Heart right ventricle (tissue), 16 donors: ENCODE measurements at regions not wholly inside any gene's neighbourhood (a gene's known extent, or its start where the extent isn't known, plus 50 kb on each side); places are given as distances from the start of the nearest gene placed in this dataset.

Experiments
- ATAC-seq, 8 donors: fragments of 200-7000 bp; cut with Tn5 transposase; one replicate each; pipeline ENCODE4 v1.9.1; 2020; ENCODE audit warnings: mild to moderate bottlenecking in 8 of 8, moderate library complexity in 8 of 8, moderate number of reproducible peaks in 1 of 8
- DNase-seq, 2 donors: peaks; one replicate each; pipeline ENCODE4 v3.0.0-alpha.2; 2020
- H3K27ac ChIP-seq, 10 donors: fragments of 200-600 bp; sonication (generic) in 2 of 10; one replicate each; pipeline versions ENCODE4 v1.5.0 to v1.8.0; 2020 to 2022; ENCODE audit warnings: mild to moderate bottlenecking in 3 of 10
- H3K27me3 ChIP-seq, 7 donors: fragments of 200-600 bp; one replicate each; pipeline ENCODE4 v1.8.0; 2021 to 2022; ENCODE audit warnings: mild to moderate bottlenecking in 2 of 7
- H3K36me3 ChIP-seq, 9 donors: fragments of 200-600 bp; sonication (generic) in 1 of 9; one replicate each; pipeline versions ENCODE4 v1.5.0 to v1.8.0; 2020 to 2022; ENCODE audit warnings: mild to moderate bottlenecking in 2 of 9
- H3K4me1 ChIP-seq, 9 donors: fragments of 200-600 bp; sonication (generic) in 1 of 9; one replicate each; pipeline versions ENCODE4 v1.5.0 to v1.8.0; 2020 to 2022; ENCODE audit warnings: mild to moderate bottlenecking in 4 of 9
- H3K4me3 ChIP-seq, 10 donors: fragments of 200-600 bp; sonication (generic) in 2 of 10; one replicate each; pipeline versions ENCODE4 v1.5.0 to v1.8.0; 2020 to 2022; ENCODE audit warnings: mild to moderate bottlenecking in 7 of 10, moderate library complexity in 2 of 10
- H3K9me3 ChIP-seq, 11 donors: fragments of 200-600 bp in 10 of 11; sonication (generic) in 2 of 11; one replicate each; pipeline versions ENCODE4 v1.5.0 to v1.8.0; 2013 to 2022; ENCODE audit warnings: mild to moderate bottlenecking in 2 of 11, control low read depth in 1 of 11, moderate library complexity in 1 of 11
- CTCF ChIP-seq, 9 donors: fragments of 200-600 bp; sonication (generic) in 2 of 9; IDR thresholded peaks; one replicate each; pipeline versions ENCODE4 v1.5.0 to v1.8.0; 2021 to 2022; ENCODE audit warnings: antibody characterized with exemption in 9 of 9, mild to moderate bottlenecking in 5 of 9, moderate library complexity in 1 of 9
- WGBS, 2 donors: extraction: QIAGEN DNeasy Blood & Tissue Kit; methylation state at CpG; one replicate each; pipeline ENCODE4 v1.1.7; 2013; ENCODE audit warnings: inconsistent platforms in 1 of 2; 5-methylcytosine and 5-hydroxymethylcytosine counted together
- intact Hi-C, 10 donors: fragments of 100-400 bp; cut with DNase I; formaldehyde crosslinking; loops; one replicate each; pipeline versions ENCODE4 v1.11.1 to v1.14.2; 2022
- donor health status: Arrhythmogenic right ventricular cardiomyopathy.
- donor health status: ischemic (EF 13 %, LVEDD 7.1; RV severe dilation, severe dysfunction).
- donor health status: healthy with polysubstance abuse.
- donor health status: DM: no; HTN: yes; CAD: no.
- donor health status: DM: no; HTN: no; CAD: no.
- donor health status: ischemic (EF 25% LVEDD 6.9; RV normal size, moderate dysfunction).
- donor health status: ischemic (EF 25% LVEDD 5.7; RV mildly dilated, moderate dysfunction).
- donor health status: healthy.
- donor health status: DM: yes; HTN: yes; CAD: no.
- donor health status: Ischemic cardiomyopathy.
- donor health status: ischemic (EF 35%, LVEDD 5.7; RV mildly dilated, moderate dysfunction).
- donor health status: nonischemic (EF 11% LVEDD 7.7; RV severe dilation, severe dysfunction).
- donor health status: DM: yes; HTN: yes; CAD: no.
- donor health status: PGD.
- donor health status: ischemic (EF 29% LVEDD 5.4; RV normal size, mild dysfunction).
- donor health status: nonischemic (EF 23%, LVEDD 6.1; RV moderate dilation, normal function).

- H3K9me3 ChIP-seq = no peaks in the 10 kb centered on the region
- H3K4me1 ChIP-seq = no peaks in the 10 kb centered on the region
- no peaks in the 10 kb centered on the region for H3K36me3 ChIP-seq
- intact Hi-C loops = no loop called here
- H3K27me3 ChIP-seq = no peaks in the 10 kb centered on the region
- no peak for TF ChIP-seq CTCF (IDR thresholded peaks at IDR 0.05)
- DNase-seq (no peak), ATAC-seq (no peak)
- H3K4me3 ChIP-seq = no peak overlapping the region
- no peak overlapping the region for H3K27ac ChIP-seq
Observed at GRCh38 chr9:73615557-73615956, 463.9 kb downstream of the ANXA1 start.

GRCh38 chr9:73617586-73617985, 465.9 kb downstream of the ANXA1 start:
- Histone ChIP-seq H3K27me3 (no peaks in the 10 kb centered on the region), H3K36me3 (no peaks in the 10 kb centered on the region), H3K9me3 (peaks cover 0 to 11% (median 0%) of the 10 kb centered on the region in 11 donors), H3K27ac (no peak overlapping the region), H3K4me1 (no peaks in the 10 kb centered on the region), H3K4me3 (no peak overlapping the region)
- no peak for TF ChIP-seq CTCF (IDR thresholded peaks at IDR 0.05)
- WGBS, 2 donors = 84 to 85% methylated on average over 4 of the region's 4 CpGs
- DNase-seq = no peak
- ATAC-seq = no peak
- intact Hi-C loops = no loop called here

GRCh38 chr9:73640971-73641370, 489.3 kb downstream of the ANXA1 start:
- no peak for ATAC-seq
- TF ChIP-seq CTCF (IDR thresholded peaks at IDR 0.05) = no peak
- WGBS, 2 donors = 86% methylated on average over 1 of the region's 1 CpG

GRCh38 chr9:73643379-73644013, 491.8 kb downstream of the ANXA1 start:
- no peaks in the 10 kb centered on the region for H3K27me3 ChIP-seq
- H3K4me1 ChIP-seq = no peaks in the 10 kb centered on the region
- intact Hi-C loops = no loop called here
- no peaks in the 10 kb centered on the region for H3K9me3 ChIP-seq
- ATAC-seq (no peak), DNase-seq (no peak)
- no peak overlapping the region for H3K27ac ChIP-seq
- no peak overlapping the region for H3K4me3 ChIP-seq
- no peaks in the 10 kb centered on the region for H3K36me3 ChIP-seq
- no peak for TF ChIP-seq CTCF (IDR thresholded peaks at IDR 0.05)
- WGBS, 2 donors = 65 to 76% methylated on average over 7 of the region's 7 CpGs

More at GRCh38 chr9:73640971-73641370, 489.3 kb downstream of the ANXA1 start:
- intact Hi-C loops = no loop called here
- no peak for DNase-seq
- Histone ChIP-seq H3K27ac (no peak overlapping the region), H3K36me3 (no peaks in the 10 kb centered on the region), H3K4me3 (no peak overlapping the region), H3K27me3 (no peaks in the 10 kb centered on the region), H3K4me1 (no peaks in the 10 kb centered on the region), H3K9me3 (peaks cover 0 to 14% (median 0%) of the 10 kb centered on the region in 11 donors)
